NOMO-1 (cell line): ENCODE measurements at regions not wholly inside any gene's neighbourhood (a gene's known extent, or its start where the extent isn't known, plus 50 kb on each side); places are given as distances from the start of the nearest gene placed in this dataset.
"Not testable (repeated sequence)": the region's sequence is repeated elsewhere in the genome, so short reads cannot be mapped to it uniquely, and the experiment has no call there.

Experiments
- DNase-seq, 2 experiments: peaks; one replicate each; lab custom pipeline; 2025; ENCODE audit not compliant: unreplicated experiment in 2 of 2; lab: John Stamatoyannopoulos, UW

DNA sequence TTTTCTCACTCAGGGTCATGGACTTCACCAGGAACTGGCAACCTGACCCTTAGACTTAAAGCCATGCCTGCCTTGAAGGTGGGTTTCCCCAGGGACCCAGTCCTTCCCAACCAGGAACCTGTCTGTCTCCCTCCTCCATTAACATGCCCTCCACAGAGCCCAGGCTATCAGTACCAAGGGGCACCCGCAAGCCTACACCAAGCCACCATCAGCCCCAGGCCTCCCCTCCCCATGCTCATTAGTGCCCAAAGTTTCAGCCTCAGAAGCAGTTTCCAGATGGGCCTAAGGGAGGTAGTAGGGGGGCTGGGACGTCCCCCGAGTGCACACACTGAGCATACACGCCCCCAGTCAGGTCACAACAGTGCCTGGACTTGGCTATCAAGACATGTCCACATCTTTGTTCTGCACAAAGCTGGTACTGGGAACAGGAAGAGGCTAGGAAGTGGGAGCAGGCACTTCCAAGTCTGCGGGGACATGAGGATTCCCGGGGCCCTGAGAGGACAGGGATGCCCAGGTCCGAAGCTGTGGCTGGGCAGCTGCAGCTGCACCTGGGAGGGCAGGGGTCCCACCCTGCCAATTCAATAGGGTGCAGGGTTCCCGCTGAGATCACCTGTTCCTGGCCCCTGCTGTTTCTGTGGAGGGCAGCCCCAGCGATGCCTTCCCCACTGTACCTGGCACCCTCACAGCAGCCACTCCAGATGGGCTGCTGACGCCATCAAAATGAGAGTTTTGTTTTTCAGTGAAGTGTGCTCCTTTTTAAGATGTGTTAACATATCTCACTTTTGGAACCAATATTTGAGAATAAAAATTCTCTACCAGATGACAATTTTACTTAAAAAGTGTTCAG lies 731.4 kb downstream of the NR4A2 start:
- DNase-seq = no peak

DNA sequence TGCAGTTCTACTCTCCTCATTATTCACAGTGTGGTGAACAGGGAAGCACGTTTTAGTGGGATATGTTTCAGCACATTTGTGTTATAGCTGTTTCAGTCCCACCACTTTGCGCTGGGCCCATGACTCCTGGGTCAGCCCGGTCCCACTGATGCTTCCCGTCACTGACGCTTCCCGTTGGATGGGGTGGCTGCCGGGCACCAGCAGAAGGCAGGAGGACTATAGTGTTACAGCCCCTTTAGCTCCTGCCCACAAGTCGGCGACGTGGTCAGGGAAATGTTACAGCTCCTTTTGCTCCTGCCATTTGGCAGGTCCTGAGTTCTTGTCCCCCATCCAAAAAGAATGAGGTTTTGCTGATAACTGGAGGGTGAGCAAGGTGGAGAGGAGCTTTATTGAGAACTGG lies 732.2 kb downstream of the NR4A2 start:
- DNase-seq = no peak

DNA sequence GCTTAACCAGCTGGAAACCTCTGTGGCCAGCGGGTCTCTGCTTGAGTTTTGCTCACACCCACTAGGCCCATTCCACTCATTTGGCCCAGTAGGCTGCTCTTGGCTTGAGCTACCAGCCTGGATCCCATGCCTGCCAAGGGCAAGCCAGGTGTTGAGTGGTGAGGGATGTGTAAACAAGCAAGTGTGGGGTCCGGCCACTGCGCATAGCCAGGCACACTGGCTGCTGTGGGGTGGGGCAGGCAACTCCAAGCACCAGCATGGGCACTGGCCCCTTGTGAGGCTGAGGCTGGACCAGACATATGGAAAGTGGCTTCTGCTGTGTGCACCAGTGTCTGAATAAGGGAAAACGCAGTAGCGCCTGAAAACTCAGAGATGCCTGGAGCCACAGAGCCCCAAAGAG lies 732.7 kb downstream of the NR4A2 start:
- no peak for DNase-seq

DNA sequence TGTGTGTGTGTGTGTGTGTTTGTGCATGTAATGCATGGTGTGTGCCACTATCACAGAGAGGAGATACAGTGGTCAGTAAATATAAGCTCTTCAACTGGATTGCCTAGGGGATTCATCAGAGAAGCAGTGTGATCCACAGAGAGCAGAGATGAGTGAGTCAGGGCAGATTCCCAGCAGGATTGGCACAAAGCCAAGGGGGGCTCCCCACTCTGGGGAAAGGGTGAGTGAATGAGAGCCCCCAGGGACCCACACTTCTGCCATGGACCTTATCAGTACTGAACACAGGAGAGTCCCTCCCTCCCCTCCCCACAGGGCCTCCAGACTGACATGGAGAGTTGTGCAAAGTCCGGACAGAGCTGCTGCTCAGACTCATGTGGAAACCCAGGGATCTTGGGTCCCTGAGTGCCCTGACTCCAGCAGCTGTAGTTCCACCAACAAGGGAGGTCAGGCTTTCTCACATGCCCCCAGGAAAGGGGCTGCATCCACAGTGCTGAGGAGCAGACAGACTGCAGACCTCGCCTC lies 748.8 kb downstream of the NR4A2 start:
- no peak for DNase-seq

DNA sequence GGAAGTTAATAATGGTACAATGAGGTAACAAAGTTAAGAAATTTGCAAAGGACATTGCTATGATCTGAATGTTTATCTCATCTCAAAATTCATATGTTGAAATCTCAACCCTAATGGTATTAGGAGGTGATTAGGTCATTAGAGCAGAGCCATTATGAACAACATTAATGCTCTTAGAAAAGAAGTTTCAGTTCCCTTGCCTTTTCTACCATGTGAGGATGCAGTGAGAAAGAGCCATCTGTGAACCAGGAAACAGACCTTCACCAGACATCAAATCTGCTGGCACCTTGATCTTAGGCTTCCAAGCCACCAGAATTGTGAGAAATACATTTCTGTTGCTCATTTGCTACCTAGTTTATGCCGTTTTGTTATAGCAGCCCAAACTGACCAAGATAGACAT lies 757.6 kb downstream of the NR4A2 start:
- no peak for DNase-seq

DNA sequence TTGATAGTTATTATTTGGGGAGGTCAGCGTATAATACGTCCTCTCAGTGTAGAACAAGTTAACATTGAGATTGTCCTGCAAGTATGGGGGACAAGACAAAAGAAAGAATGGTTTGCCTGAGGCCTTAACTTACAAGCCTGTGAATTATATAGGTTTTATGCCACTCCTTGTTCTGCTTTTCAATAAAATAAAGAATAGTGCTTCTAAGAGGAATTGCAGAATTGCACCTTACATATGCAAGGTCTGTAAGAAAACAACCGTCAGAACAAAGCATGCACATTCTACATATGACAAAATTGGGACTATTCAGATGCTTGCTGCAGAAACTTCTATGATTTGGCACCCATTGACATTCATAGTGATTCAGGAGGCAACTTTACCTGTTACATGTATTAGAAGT lies 785.0 kb downstream of the NR4A2 start:
- DNase-seq = no peak

DNA sequence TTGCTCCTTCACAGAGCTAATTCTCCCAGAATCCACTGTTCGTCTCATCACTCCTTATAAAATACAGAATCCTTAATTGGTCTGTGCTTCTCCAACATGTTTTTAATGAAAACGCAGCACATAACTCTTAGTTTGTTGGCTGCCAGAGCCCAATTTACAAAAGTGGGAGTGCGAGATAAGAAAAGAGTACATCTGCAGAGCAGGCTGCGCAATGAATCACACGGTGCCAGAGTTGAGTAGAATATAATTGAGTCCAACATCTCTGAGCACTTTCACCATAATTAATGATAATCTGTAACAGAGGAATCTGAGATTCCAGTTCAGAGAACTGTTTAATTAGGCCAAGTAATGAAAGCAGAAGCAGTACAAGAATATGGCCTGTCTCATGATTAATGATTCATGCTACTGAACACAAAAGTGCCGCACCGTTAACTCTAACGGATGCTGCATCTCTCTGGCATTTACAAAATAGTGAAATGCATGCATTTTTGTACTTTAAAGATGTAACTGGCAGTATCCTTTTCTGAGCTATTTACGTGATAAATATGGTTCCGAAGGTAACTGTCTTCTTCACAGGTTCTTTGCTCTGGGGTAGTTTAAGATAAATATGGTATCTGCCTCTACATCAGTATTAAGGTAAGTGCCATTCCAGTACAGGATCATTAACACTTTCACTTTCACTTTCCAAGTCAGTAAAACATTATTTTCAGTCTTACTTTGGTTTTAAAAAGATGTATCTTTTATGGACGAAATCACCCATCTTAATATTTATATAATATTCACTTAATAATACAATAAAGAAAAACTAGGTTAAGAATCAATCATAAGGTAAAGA lies 785.6 kb downstream of the NR4A2 start:
- DNase-seq = no peak

DNA sequence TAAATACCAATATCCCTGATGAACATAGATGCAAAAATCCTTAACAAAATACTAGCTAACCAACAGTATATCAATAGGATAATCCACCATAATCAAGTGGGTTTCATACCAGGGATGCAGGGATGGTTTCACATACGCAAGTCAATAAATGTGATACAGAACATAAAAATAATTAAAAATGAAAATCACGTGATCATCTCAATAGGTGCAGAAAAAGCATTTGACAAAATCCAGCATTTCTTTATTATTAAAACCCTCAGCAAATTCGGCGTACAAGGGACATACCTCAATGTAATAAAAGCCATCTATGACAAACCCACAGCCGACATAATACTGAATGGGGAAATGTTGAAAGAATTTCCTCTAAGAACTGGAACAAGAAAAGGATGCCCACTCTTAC lies 793.5 kb downstream of the NR4A2 start:
- DNase-seq = not testable (repeated sequence)

DNA sequence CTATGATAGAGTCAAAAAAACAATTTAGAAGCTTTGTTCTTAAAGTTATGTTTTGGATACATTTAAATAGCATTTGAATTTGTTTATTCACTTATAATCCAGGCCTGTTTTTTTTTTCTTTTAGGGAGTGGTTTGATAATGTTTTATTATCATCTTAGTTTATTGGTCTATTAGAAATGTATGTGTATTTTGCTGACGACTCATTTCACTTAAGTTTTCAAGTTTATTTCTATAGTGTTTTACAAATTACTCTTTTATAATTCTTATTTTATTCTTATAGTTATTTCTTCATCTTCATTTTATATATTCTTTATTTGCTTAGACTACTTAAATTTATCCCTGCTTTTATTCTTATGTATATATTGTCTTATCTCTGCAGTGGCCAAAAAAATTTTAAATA lies 804.5 kb downstream of the NR4A2 start:
- DNase-seq = no peak

DNA sequence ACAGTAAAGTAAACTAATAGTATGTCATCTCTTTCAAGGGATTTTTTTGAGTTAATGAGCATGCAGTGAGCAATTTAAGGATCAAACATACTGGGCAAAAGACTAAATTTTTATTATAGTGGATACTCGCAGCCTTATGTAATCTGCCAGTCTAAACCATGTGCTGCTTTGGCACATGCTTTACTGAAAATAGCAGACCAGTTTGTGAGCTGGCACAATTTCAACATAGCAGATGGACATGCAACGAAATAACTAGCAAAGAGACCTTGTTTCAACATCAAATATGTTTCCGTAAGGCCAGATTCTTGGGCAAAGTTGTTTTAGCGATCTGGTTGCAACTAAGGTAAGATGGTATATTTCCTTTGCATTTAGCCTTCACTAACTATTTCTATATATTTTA lies 807.3 kb downstream of the NR4A2 start:
- no peak for DNase-seq

DNA sequence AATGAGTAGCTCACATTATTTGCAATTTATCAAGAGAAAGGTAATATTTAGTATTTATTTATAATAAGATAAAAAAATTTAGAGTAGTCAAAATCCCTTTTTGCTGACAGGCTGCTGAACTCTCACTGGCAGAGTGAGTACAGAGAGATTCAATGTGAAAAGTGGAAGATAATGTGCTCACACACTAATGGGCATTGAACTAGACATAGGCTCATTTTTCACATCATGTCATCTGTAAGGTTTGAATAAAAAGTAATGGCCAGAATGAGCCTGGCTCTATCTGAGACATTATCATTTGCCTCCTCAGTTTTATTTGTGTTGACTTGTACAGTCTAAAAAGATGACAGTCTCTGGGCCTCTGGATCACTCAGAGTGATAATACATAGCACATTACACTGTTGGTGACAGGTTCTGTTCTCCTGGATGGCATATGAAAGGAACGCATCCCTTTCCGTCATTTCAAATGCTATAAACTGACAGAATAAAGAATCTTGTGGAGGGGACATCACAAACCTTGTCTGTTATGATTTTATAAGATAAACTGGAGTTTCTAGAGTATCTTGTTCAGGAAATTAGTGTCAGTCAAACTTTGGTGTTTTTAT lies 812.9 kb downstream of the NR4A2 start:
- DNase-seq = no peak

DNA sequence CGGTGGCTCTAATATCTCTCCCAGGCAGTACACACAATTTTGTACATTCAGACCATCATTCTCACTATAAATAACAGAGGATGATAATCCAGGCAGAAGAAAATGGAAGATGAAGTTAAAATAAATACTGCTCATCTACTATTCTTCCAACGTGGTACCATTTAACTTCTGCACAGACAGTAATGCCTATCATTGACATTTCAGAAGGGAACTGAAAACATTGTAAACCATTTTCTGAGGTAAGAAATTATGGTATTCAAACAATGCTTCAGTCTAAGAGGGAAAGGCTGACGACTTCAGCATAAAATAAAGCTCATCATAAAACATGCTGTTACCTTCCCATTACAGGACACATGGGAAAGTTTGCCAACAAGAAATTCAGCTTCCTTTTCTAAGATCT lies 814.4 kb downstream of the NR4A2 start:
- DNase-seq = no peak

DNA sequence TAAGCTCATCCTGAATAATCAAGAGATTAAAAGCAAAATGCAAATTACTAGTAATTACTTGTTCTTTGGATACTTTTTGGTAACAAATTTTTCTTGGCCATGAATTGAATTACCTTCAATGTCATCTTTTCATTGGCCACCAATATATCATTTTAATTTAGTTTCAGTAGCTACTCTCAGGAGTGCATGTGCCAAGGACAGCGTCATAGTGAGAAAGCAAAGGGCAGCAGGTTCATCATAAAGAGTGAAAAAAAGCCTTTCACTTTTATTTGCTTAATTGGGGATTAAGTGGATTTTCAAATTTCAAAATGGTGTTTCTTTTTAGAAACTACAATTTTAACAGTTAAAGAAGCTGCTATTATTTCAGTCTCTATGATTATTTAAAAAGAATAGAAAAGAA lies 815.2 kb downstream of the NR4A2 start:
- DNase-seq = no peak

DNA sequence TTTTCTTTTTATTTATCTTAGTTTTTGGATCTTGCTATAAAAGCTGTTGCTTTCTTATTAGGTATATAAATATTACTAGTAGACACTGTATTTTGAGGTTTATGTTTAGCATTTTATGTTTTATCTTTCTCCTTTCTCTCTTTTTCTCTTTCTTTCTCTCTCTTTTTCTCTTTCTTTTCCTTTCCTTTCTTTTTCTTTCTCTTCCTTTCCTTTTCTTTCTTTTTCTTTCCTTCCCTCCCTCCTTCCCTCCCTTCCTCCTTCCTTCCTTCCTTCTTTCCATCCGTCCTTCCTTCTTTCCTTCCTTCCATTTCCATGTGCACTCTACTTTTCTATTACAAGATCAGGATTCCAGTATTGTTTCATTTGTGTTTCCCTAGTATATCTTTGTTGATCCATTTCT lies 814.8 kb downstream of the KCNJ3 start:
- DNase-seq = no peak

DNA sequence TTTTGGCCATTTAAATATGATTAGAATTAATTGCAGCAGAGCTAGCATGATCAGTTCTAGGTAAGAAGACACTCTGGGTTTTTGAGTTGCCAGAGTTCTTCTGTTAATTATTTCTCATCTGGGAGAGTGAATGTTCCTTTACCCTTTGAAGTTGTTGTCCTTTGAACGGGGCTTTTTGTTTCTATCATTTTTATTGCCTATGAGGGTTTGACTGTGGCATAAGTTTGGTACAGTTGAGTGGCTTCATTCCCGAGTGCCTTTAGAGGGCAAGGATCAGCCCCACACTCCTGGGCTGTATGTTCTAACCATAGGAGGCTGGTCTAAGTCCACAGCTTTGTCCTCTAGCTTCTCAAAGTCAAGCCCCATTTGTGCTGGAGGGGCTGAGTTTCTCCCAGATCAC lies 804.3 kb downstream of the KCNJ3 start:
- DNase-seq = no peak

DNA sequence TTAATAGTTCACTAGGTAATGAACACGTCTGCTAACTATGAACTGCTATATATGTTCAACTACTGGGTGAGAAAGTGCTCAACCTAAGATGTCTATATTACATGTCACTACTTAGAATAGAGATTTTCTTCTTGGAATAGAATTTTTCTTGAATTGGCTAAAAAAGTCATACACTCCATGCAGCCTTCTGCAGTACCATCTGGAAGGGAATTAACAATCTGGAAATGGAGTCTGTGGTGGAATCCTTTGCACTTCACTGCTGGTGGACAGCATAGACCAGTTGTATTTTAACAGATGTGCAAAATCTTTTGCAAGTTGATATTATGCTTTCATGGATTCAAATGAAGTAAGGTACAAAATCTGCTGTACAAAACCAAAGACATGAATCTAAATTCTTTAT lies 799.6 kb downstream of the KCNJ3 start:
- no peak for DNase-seq

DNA sequence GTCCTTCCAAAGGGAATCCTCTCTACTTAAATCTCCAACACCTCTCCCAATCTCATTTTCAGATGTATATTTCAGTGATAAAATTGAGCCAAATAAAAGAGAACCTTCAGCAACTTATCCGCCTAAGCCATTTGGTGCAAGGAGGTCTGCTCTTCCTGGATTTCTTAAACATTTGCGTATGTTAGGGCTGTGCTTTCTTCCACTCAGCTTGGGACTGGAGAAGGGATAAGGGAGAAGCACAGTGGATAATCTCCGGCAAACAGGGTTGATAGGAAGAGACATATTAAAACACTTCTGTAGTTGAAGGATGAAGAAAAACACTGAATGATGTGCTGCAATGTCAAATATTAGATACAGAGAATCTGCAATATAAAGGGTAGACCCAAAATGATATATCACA lies 796.2 kb downstream of the KCNJ3 start:
- no peak for DNase-seq

DNA sequence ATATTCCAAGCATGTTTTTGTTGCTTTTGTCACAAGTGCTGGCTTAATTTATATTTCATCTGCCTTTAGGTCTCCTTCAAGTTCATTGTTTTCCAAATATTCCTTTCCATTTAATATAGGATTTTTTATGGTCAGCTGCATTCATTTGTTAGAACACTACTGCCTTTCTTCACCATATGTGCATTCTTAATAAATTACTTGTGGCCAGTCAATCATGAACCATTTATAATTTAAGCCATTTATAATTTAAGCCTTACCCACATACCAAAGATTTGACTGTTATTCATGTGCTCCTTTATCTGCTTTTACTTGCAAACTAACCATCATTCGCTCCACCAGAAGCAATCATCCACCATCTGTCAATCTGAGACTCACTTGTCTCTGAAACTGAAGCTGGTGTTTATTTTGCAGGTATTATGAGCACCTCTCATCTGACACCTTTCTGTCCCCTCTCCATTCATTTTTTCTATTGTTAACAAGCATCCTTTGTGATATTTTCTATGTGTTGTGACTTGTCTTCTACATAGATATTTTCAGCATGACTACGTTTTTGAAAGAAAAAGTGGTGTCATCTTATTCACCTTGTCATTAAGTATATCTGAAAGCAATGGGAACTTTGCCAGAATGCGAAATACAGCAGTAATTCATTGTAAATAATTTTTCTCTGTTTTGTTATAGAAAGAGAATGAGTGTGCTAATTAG lies 786.8 kb downstream of the KCNJ3 start:
- DNase-seq = no peak

DNA sequence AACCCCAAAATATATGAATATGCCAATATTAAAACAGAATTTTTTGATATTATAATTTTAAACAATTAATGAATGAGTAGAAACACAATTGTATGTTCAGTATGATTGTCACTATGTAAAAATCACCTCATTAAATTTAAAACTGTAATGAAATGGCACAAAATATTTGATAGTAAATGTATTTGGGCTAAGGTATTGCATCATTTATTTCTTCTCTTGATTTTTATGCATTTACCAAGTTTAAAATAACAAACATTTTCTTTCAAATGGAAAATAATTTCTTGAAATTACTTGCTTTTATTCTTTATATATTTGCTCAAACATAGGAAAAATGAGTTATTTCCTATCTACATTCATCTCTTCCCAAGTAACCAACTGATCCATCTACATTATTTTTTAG lies 782.6 kb downstream of the KCNJ3 start:
- no peak for DNase-seq

DNA sequence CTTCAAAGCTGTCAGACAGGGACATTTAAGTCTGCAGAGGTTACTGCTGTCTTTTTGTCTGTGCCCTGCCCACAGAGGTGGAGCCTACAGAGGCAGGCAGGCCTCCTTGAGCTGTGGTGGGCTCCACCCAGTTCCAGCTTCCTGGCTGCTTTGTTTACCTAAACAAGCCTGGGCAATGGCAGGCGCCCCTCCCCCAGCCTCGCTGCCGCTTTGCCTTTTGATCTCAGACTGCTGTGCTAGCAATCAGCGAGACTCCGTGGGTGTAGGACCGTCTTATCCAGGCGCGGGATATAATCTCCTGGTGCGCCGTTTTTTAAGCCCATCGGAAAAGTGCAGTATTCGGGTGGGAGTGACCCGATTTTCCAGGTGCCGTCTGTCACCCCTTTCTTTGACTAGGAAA lies 773.5 kb downstream of the KCNJ3 start:
- not testable (repeated sequence) for DNase-seq

DNA sequence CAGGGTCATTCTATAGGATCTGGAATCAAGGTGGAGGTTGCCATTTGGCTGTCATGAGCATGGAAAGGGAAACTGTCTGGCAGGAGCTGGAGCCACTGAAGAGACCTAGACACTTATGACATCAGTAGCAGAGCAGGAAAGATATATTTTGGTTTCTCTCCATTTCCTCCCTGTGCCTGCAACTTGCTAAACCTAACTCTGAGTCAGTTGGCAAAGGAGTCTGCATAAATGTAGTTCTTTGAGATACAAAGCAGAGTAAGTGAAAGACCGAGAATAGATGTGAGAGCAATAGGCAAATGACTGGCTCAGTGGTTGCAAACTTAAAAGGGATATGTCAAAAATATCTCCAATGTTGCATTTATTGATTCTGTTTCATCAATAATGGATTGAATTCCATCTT lies 757.7 kb downstream of the KCNJ3 start:
- DNase-seq = no peak
